Embryonic facial prominence (tissue), 1 donor: ENCODE measurements at regions not wholly inside any gene's neighbourhood (a gene's known extent, or its start where the extent isn't known, plus 50 kb on each side); places are given as distances from the start of the nearest gene placed in this dataset.
"Not testable (repeated sequence)": the region's sequence is repeated elsewhere in the genome, so short reads cannot be mapped to it uniquely, and the experiment has no call there.

ENCODE experiments used
- DNase-seq: peaks from one replicate; pipeline ENCODE4 v3.0.0-alpha.2; 2016; ENCODE audit errors: extremely low spot score

- no peak for DNase-seq
Observed at GRCh38 chr5:112472614-112473013, 53.5 kb upstream of the EPB41L4A start.

- DNase-seq = no peak
Observed at GRCh38 chr5:112473989-112474388, 54.9 kb upstream of the EPB41L4A start.

- no peak for DNase-seq
Observed at GRCh38 chr5:112475747-112476365, 56.8 kb upstream of the EPB41L4A start.

GRCh38 chr5:112479418-112479817 lies 60.3 kb upstream of the EPB41L4A start:
- DNase-seq = no peak

GRCh38 chr5:112480501-112480900 lies 61.4 kb upstream of the EPB41L4A start:
- no peak for DNase-seq

- DNase-seq = no peak
Observed at GRCh38 chr5:112483704-112484103, 64.6 kb upstream of the EPB41L4A start.

- no peak for DNase-seq
Observed at GRCh38 chr5:112485934-112486355, 66.9 kb upstream of the EPB41L4A start.

GRCh38 chr5:112491257-112491656 lies 72.2 kb upstream of the EPB41L4A start:
- no peak for DNase-seq

GRCh38 chr5:112492291-112492690 lies 73.2 kb upstream of the EPB41L4A start:
- no peak for DNase-seq

GRCh38 chr5:112503749-112504501 lies 84.8 kb upstream of the EPB41L4A start:
- not testable (repeated sequence) for DNase-seq

- DNase-seq = not testable (repeated sequence)
Observed at GRCh38 chr5:112509097-112509496, 90.0 kb upstream of the EPB41L4A start.

GRCh38 chr5:112511920-112512319 lies 92.8 kb upstream of the EPB41L4A start:
- DNase-seq = no peak

- DNase-seq = no peak
Observed at GRCh38 chr5:112512901-112513300, 93.8 kb upstream of the EPB41L4A start.

- no peak for DNase-seq
Observed at GRCh38 chr5:112514111-112514510, 95.0 kb upstream of the EPB41L4A start.

- not testable (repeated sequence) for DNase-seq
Observed at GRCh38 chr5:112520474-112520873, 101.4 kb upstream of the EPB41L4A start.

- not testable (repeated sequence) for DNase-seq
Observed at GRCh38 chr5:112522891-112523673, 104.0 kb upstream of the EPB41L4A start.

- not testable (repeated sequence) for DNase-seq
Observed at GRCh38 chr5:112523674-112524263, 104.7 kb upstream of the EPB41L4A start.

- no peak for DNase-seq
Observed at GRCh38 chr5:112525217-112525616, 106.1 kb upstream of the EPB41L4A start.

GRCh38 chr5:112528928-112529327 lies 109.9 kb upstream of the EPB41L4A start:
- no peak for DNase-seq

GRCh38 chr5:112529525-112529924 lies 110.4 kb upstream of the EPB41L4A start:
- DNase-seq = no peak

- DNase-seq = no peak
Observed at GRCh38 chr5:112532654-112533360, 113.7 kb upstream of the EPB41L4A start.
